ENCODE measurements at regions not wholly inside any gene's neighbourhood (a gene's known extent, or its start where the extent isn't known, plus 50 kb on each side); places are given as distances from the start of the nearest gene placed in this dataset.

GRCh38 chr4:53771326-53771725 is 180.0 kb upstream of the LNX1 start:
- H3K36me3 Mint-ChIP-seq: no peaks in the 10 kb centered on the region
- no peaks in the 10 kb centered on the region for H4K20me1 ChIP-seq (ENCODE audit: insufficient read depth, low read length)
- TF ChIP-seq CTCF (IDR thresholded peaks at IDR 0.05): no peak
- H3K36me3 ChIP-seq (replicated peaks in 1 of 2; ENCODE audit: control insufficient read depth in 1 of 2, insufficient read depth in 2 of 2, low read length in 2 of 2): no peaks in the 10 kb centered on the region
- H3K4me2 ChIP-seq (replicated peaks; ENCODE audit: extremely low read depth, low read length, poor library complexity, severe bottlenecking): no peak overlapping the region
- WGBS (ENCODE audit: insufficient coverage): no CpG with 5 or more reads among the region's 3 CpGs
- H3K9me3 Mint-ChIP-seq: peaks cover 0 to 4% (median 0%) of the 10 kb centered on the region in 7 donors
- H3K4me1 Mint-ChIP-seq: no peaks in the 10 kb centered on the region
- no peak overlapping the region for H3K4me3 Mint-ChIP-seq
- no peak overlapping the region for H3K27ac Mint-ChIP-seq
- no peak overlapping the region for H2AFZ ChIP-seq (ENCODE audit: insufficient read depth, low read depth, low read length, poor library complexity, severe bottlenecking)
- H3K27me3 Mint-ChIP-seq (ENCODE audit: low read depth in 3 of 3): no peaks in the 10 kb centered on the region
- H3K4me1 ChIP-seq (ENCODE audit: control insufficient read depth in 1 of 2, insufficient read depth in 2 of 2, low read length in 2 of 2): no peaks in the 10 kb centered on the region
- DNase-seq: no peak
- no peak overlapping the region for H3K9ac ChIP-seq (ENCODE audit: insufficient read depth, low read length, poor library complexity, severe bottlenecking)
- intact Hi-C loops (cut with micrococcal nuclease): no loop called here
- H3K27ac ChIP-seq (ENCODE audit: low read depth in 1 of 2, low read length in 2 of 2): no peak overlapping the region
- H3K27me3 ChIP-seq (ENCODE audit: control insufficient read depth in 2 of 2, insufficient read depth in 2 of 2, low read length in 2 of 2): no peaks in the 10 kb centered on the region
- no peak overlapping the region for H3K4me3 ChIP-seq (replicated peaks in 1 of 3; ENCODE audit: low read depth in 2 of 3, low read length in 3 of 3)
- no peaks in the 10 kb centered on the region for H3K79me2 ChIP-seq (ENCODE audit: insufficient read depth, low read length)
- no peaks in the 10 kb centered on the region for H3K9me3 ChIP-seq (replicated peaks in 1 of 2; ENCODE audit: control insufficient read depth in 1 of 2, insufficient read depth in 1 of 2, low read length in 2 of 2)

GRCh38 chr4:53767482-53767881 is 176.2 kb upstream of the LNX1 start:
- Histone ChIP-seq H3K9me3 (replicated peaks in 1 of 2; ENCODE audit: control insufficient read depth in 1 of 2, insufficient read depth in 1 of 2, low read length in 2 of 2) (no peaks in the 10 kb centered on the region), H3K79me2 (ENCODE audit: insufficient read depth, low read length) (no peaks in the 10 kb centered on the region), H3K9ac (ENCODE audit: insufficient read depth, low read length, poor library complexity, severe bottlenecking) (no peak overlapping the region), H3K4me2 (replicated peaks; ENCODE audit: extremely low read depth, low read length, poor library complexity, severe bottlenecking) (no peak overlapping the region), H3K4me3 (replicated peaks in 1 of 3; ENCODE audit: low read depth in 2 of 3, low read length in 3 of 3) (no peak overlapping the region), H3K27ac (ENCODE audit: low read depth in 1 of 2, low read length in 2 of 2) (no peak overlapping the region), H3K4me1 (ENCODE audit: control insufficient read depth in 1 of 2, insufficient read depth in 2 of 2, low read length in 2 of 2) (no peaks in the 10 kb centered on the region), H3K36me3 (replicated peaks in 1 of 2; ENCODE audit: control insufficient read depth in 1 of 2, insufficient read depth in 2 of 2, low read length in 2 of 2) (no peaks in the 10 kb centered on the region), H3K27me3 (ENCODE audit: control insufficient read depth in 2 of 2, insufficient read depth in 2 of 2, low read length in 2 of 2) (no peaks in the 10 kb centered on the region), H4K20me1 (ENCODE audit: insufficient read depth, low read length) (no peaks in the 10 kb centered on the region), H2AFZ (ENCODE audit: insufficient read depth, low read depth, low read length, poor library complexity, severe bottlenecking) (no peak overlapping the region)
- no peak for TF ChIP-seq CTCF (IDR thresholded peaks at IDR 0.05)
- H3K4me1 Mint-ChIP-seq: no peaks in the 10 kb centered on the region
- no peak overlapping the region for H3K27ac Mint-ChIP-seq
- intact Hi-C loops (cut with micrococcal nuclease): no loop called here
- peaks cover 0 to 2% (median 0%) of the 10 kb centered on the region in 3 donors for H3K27me3 Mint-ChIP-seq (ENCODE audit: low read depth in 3 of 3)
- no CpG with 5 or more reads among the region's 2 CpGs for WGBS (ENCODE audit: insufficient coverage)
- no peak for DNase-seq
- H3K4me3 Mint-ChIP-seq: no peak overlapping the region
- H3K36me3 Mint-ChIP-seq: no peaks in the 10 kb centered on the region
- peaks cover 0 to 4% (median 0%) of the 10 kb centered on the region in 7 donors for H3K9me3 Mint-ChIP-seq

Measured in CD14-positive monocyte (primary cell).